SK-N-SH (cell line): ENCODE measurements at regions not wholly inside any gene's neighbourhood (a gene's known extent, or its start where the extent isn't known, plus 50 kb on each side); places are given as distances from the start of the nearest gene placed in this dataset.

Experiments used
- CHD2 ChIP-seq: fragments of 150-350 bp; IDR thresholded peaks from 2 replicates; pipeline ENCODE4 v1.6.1; 2018; ENCODE audit warnings: low read length; ENCODE audit not compliant: partially characterized antibody
- EZH2phosphoT487 ChIP-seq: fragments of 200-600 bp; sonication (generic); IDR thresholded peaks from 2 replicates; pipeline ENCODE4 v1.6.1; 2017; ENCODE audit warnings: low read depth, mixed run types, mild to moderate bottlenecking, antibody characterized with exemption, moderate library complexity, borderline replicate concordance
- POLR2AphosphoS5 ChIP-seq: IDR thresholded peaks from 2 replicates; pipeline ENCODE4 v1.6.1; 2012; ENCODE audit warnings: low read depth, low read length
- REST ChIP-seq: IDR thresholded peaks from 2 replicates; pipeline ENCODE4 v1.6.1; 2012; ENCODE audit warnings: mild to moderate bottlenecking, low read depth, low read length, moderate library complexity
- SIN3A ChIP-seq: IDR thresholded peaks from 2 replicates; pipeline ENCODE4 v1.6.1; 2012; ENCODE audit warnings: low read depth, mild to moderate bottlenecking, low read length, moderate library complexity, borderline replicate concordance
- SMC3 ChIP-seq: IDR thresholded peaks from 2 replicates; pipeline ENCODE4 v1.6.1; 2012; ENCODE audit warnings: low read depth, low read length, improper control_type of control experiment
- TCF12 ChIP-seq: IDR thresholded peaks from 2 replicates; pipeline ENCODE4 v1.4.0; 2012
- YY1 ChIP-seq: IDR thresholded peaks from 2 replicates; pipeline ENCODE4 v1.4.0; 2012; ENCODE audit warnings: low read depth, mild to moderate bottlenecking
- TF ChIP-seq, protein P1 (sequence below): fragments of 200-600 bp; sonication (generic); IDR thresholded peaks from 2 replicates; pipeline ENCODE4 v1.6.1; 2017; ENCODE audit warnings: antibody characterized with exemption, mild to moderate bottlenecking, moderate library complexity
- TF ChIP-seq, protein P2 (sequence below): fragments of 150-350 bp; IDR thresholded peaks from 2 replicates; pipeline ENCODE4 v1.6.1; 2017; ENCODE audit warnings: antibody characterized with exemption, low read length, low read depth, borderline replicate concordance

- TF ChIP-seq, protein P1, sequence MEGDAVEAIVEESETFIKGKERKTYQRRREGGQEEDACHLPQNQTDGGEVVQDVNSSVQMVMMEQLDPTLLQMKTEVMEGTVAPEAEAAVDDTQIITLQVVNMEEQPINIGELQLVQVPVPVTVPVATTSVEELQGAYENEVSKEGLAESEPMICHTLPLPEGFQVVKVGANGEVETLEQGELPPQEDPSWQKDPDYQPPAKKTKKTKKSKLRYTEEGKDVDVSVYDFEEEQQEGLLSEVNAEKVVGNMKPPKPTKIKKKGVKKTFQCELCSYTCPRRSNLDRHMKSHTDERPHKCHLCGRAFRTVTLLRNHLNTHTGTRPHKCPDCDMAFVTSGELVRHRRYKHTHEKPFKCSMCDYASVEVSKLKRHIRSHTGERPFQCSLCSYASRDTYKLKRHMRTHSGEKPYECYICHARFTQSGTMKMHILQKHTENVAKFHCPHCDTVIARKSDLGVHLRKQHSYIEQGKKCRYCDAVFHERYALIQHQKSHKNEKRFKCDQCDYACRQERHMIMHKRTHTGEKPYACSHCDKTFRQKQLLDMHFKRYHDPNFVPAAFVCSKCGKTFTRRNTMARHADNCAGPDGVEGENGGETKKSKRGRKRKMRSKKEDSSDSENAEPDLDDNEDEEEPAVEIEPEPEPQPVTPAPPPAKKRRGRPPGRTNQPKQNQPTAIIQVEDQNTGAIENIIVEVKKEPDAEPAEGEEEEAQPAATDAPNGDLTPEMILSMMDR = no peak
- TF ChIP-seq SIN3A (no peak), CHD2 (no peak), SMC3 (no peak), REST (no peak), TCF12 (no peak), POLR2AphosphoS5 (no peak), EZH2phosphoT487 (no peak), YY1 (no peak)
- TF ChIP-seq, protein P2, sequence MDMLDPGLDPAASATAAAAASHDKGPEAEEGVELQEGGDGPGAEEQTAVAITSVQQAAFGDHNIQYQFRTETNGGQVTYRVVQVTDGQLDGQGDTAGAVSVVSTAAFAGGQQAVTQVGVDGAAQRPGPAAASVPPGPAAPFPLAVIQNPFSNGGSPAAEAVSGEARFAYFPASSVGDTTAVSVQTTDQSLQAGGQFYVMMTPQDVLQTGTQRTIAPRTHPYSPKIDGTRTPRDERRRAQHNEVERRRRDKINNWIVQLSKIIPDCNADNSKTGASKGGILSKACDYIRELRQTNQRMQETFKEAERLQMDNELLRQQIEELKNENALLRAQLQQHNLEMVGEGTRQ = no peak
Observed at GRCh38 chr6:66423047-66423446, 716.0 kb upstream of the EYS start.
